Ramos (cell line): ENCODE measurements at regions not wholly inside any gene's neighbourhood (a gene's known extent, or its start where the extent isn't known, plus 50 kb on each side); places are given as distances from the start of the nearest gene placed in this dataset.

Source experiments
- in situ Hi-C: fragments of 300-500 bp; cut with MboI; formaldehyde crosslinking; loops from one replicate; pipeline ENCODE4 v1.14.3; 2022; ENCODE audit warnings: low sequenced_read_pairs; ENCODE audit not compliant: unreplicated experiment

DNA sequence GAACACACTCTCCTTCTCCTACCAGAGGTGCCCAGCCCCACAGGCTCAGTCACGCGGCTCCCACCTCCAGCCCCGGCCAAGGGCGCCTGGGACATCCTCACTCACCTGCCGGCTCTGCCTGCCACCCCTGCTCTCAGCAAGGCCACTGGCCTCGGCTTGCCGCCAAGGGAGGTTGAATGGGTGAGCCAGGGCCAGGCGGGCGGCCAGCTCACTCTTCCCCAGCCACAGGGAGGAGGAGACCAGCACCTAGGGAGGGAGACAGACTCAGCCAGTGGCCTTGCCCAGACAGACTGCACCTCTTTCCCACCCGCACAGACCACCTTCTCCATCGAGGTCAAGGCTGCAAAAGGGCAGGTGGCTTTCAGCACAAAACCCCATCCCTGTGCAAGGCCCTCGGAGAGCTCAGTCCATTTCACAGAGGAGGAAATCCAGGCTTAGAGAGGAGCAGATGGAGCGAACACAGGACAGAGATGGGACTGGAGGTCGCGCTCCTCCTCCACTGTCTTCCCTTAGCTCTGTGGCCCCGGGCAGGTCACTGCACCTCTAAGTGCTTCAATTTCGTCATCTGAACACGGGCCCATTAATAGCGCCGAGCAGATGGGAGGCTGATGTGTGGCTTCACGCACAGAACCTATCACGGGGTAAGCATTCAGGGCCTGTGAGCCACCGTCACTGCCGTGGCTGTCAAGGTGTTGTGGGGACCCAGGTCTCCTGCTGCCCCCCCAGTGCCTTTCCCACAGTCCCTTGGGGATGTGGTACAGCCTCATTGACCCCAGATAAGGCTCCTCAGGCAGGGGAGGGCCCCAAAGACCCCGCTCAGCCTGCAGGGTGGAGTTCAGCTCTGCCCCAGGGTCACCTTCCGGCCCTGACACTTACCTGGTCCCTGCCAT is 56.1 kb downstream of the RMI2 start:
- in situ Hi-C loops, result loop anchor here (10.0 kb wide), 1 partner anchor 313 kb away; no protein-coding TSS in a partner anchor

DNA sequence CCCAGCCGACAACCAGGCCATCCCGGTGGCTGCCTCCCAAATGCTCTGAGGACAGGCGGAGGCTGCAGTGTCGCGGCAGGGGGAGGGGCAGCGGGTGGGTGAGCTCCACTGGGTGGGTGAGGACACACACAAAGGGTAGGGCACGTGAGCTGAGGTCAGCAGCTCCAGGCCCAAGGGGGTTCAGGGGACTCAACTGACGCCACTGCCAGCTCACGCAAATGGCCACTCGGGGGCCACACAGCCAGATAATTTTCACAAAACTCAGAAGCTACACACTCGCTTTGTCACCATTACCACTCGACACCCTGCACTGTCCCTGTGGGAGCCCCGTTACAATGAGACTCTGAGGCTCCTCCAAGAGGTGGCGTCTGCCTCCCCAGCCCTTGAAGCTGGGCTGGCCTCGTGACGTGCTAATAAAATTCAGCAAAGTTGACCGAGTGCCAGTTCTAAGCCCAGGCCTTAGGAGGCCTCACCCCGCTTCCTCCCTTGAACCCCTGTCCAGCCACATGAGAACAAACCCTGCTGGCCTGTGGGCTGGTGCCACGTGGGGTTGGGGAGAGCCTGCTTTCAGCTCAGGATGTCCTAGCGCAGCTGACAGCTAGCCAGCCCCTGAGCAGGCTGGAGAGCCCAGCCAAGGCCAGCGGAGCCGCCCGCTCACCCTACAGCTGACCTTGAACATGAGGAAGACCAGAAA is 56.9 kb downstream of the RMI2 start:
- in situ Hi-C loops, result loop anchor here (10.0 kb wide), 1 partner anchor 313 kb away; no protein-coding TSS in a partner anchor

DNA sequence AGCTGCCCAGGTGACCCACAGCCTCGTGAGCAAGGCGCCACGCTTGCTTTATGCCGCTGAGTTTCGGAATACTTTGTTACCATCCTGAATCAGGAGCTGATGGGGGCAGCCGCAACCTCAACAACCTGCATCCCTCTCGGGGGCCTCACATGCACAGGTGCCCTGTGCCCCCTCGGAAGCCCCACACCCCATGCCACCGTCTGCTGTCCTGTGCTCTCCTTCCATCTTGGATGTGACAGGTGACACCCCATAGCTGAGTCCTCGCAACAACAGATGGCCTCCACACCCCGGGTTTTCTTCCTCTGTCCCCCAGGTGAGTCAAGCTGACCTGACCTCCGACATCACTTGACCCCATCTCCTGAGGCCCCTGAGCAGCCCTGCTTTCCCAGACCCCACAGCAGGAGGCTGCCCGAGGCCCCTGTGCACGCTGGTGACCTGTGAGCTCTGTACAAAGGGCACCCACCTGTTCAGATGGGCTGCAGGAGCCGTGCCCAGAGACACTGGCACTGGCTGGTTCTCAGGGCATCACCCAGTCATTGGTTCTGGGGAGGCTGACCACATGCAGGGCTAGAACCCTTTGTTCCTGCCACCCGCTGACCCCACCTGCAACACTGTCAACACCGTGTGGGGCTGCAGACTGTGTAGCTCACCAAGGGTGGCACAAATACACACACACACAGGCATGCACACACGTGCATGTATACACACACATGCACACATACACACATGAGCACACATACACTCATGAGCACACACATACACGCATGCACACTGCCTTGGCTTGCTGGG is 57.7 kb downstream of the RMI2 start:
- in situ Hi-C loops, result loop anchor here (10.0 kb wide), 1 partner anchor 312 kb away; no protein-coding TSS in a partner anchor

DNA sequence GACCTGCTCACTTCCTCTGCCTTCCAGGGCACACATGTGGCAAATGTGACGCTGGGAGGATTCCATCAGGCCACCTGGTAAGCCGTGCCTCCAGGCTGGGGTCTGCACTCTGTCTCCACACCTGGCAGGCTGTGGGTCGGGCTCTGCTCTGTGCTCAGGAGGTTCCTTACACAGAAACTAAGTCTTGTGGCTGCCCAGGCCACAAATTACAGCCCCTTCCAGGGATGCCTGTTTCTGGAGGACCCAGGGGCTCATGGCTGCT is 58.2 kb downstream of the RMI2 start:
- in situ Hi-C loops, result loop anchor here (10.0 kb wide), 1 partner anchor 311 kb away; no protein-coding TSS in a partner anchor

DNA sequence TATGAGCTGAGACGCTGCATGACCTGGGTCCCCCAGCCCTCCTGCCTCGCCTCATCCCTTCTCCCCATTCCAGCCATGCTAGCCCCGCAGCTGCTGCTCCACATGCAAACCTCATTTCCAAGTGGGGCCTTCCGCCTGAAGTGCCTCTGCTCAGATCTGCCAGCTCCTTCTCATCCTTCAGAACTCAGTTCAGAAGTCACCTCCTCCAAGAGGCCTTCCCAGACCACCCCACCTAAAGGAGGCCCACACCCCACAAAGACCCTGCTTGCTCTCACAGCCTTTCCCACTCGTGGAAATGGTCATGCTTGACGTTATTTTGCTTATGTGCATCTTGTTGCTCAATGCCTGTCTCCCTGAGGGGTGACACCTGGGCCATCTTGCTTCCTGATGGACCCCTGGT is 58.7 kb downstream of the RMI2 start:
- in situ Hi-C loops, result loop anchor here (10.0 kb wide), 1 partner anchor 311 kb away; no protein-coding TSS in a partner anchor

DNA sequence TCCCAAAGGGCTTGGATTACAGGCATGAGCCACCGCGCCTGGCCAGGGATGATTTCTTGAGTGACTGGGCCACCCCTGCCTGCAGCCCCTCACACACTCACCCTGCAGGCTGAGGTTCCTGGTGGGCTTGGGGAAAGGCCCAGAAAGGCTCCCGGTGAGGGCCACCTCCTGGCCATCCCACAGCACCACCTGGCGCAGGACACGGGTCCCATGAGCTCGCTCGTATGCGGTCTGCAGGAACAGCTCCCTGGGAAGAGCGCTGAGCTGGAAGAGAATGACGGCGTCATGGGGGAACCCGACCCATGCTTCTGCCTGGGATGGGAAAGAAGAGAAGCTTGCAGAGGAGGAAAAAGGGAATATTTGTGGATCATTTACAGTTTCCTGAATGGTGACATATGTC is 59.3 kb downstream of the RMI2 start:
- in situ Hi-C loops, result loop anchor here (5.0 to 10.0 kb wide), 3 partner anchors 238 to 413 kb away; no protein-coding TSS in a partner anchor

DNA sequence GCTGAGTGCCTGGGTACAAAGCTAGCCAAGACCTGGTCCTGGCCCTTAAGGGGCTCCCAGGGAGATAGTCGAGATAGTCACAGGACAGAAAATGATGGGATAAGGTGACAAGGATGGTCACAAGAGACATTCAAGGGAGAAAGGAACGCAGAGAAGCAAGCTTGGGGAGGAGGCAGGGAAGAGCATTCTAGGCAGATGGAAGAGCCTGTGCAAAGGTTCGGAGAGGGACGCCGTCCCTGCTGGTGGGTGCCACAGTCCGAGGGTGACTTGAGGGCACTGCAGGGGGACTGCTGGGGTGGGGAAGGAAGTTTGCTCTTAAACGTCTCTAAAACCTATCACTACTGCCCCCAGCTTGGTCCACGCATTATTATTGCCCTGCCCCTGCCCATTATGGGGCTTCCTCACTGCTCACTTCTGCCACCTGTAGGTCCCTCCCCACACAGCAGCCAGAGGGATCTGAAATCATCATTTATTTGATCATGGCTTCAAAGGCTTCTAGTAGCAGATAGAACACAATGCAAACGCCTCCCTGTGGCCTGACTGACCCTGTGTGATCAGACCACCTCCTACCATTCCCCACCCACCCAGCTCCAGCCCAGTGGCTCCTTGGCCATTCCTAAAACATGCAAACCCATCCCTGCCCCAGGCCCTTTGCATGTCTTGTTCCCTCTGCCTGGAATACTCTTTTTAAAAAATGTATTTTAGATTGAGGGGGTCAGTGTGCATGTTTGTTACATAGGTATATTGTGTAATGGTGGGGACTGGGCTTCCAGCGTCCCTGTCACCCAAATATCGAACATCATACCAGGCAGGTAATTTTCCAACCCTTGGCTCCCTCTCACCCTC is 60.3 kb downstream of the RMI2 start:
- in situ Hi-C loops, result loop anchor here (5.0 to 10.0 kb wide), 3 partner anchors 237 to 412 kb away; no protein-coding TSS in a partner anchor

DNA sequence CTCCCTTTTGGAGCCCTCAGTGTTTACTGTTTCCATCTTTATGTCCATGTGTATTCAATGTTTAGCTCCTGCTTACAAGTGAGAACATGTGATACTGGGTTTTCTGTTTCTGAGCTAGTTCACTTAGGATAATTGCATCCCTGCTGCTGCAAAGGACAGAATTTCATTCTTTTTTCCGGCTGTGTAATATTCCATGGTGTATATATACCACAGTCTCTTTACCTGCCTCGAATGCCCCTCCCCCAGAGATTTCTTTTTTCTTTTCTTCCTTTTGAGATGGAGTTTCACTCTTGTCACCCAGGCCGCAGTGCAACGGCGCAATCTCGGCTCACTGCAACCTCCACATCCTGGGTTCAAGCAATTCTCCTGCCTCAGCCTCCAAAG is 60.9 kb downstream of the RMI2 start:
- in situ Hi-C loops, result loop anchor here (5.0 to 10.0 kb wide), 3 partner anchors 236 to 411 kb away; no protein-coding TSS in a partner anchor

DNA sequence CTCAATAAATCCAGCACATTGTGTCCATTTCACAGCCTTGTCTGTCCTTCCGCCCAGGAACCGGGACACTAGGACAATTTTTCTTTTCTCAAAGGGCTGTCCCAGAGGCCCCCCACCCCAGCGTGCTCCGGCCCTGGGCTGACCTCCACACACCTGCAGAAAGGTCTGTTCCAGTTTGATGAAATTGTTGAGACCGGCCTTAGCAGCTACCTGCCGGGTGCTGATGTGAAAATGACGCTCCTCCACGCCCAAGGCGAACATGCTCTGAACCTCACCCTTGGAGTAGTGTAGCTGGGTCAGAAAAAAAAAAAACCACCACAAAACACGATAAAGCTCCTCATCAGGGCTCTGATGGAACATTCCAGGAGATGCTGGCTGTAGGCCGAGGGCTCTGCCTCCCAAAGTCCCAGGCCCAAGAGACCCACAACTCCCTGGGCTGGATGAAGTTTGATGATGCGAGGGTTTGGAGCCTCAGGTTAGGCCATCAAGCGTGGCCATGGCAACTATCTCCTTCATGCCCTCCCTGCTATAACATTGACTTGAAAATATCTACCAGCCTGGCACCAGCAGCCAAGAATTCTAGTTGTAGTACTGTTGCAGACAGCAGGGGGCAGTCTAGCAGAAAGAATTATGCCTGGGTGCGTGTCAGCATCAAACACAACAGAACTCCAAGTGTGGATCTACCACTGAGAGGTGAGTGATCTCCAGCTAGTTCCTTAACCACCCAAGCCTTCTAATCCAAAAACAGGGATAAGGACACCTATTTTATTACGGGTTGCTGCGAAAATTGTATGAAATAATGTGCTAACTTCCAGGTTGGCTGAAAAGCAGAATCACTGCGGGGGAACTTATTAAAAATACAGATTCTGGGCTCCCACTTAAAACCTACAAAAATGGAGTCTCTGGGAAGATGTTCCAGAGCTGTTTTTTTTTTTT is 62.1 kb downstream of the RMI2 start:
- in situ Hi-C loops, result loop anchor here (5.0 to 10.0 kb wide), 3 partner anchors 235 to 410 kb away; no protein-coding TSS in a partner anchor

DNA sequence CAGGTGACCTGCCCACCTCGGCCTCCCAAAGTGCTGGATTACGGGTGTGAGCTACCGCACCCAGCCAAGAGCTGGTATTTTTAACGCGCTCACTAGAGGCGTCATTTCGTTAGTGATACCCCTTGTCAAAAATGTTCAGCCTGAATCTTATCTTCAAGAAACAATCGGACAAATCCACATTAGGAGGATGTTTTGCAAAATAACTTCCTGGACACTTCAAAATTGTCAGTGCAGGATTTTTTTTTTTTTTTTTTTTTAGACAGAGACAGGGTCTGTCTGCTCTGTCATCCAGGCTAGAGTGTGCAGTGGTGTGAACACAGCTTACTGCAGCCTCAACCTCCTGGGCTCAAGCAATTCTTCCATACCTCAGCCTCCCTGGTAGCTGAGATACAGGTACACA is 63.0 kb downstream of the RMI2 start:
- in situ Hi-C loops, result loop anchor here (5.0 to 10.0 kb wide), 3 partner anchors 234 to 409 kb away; no protein-coding TSS in a partner anchor

DNA sequence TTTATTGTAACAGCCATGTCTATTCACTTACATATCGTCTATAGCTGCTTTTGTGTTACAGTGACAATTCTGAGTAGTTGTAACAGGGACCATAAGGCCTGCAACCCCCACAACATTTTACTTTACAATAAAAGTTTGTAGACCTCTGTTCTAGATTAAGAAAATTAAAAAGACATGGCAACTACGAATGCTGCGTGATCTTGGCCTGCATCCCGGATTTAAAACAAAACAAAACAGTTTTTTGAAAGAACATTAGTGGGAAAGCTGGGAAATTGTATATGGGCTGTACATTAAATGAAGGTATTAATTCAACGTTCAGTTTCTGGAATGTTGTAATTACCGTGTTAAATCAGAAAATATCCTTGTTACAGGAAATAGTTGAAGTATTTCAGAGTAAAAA is 64.1 kb downstream of the RMI2 start:
- in situ Hi-C loops, result loop anchor here (5.0 to 10.0 kb wide), 3 partner anchors 233 to 408 kb away; no protein-coding TSS in a partner anchor

DNA sequence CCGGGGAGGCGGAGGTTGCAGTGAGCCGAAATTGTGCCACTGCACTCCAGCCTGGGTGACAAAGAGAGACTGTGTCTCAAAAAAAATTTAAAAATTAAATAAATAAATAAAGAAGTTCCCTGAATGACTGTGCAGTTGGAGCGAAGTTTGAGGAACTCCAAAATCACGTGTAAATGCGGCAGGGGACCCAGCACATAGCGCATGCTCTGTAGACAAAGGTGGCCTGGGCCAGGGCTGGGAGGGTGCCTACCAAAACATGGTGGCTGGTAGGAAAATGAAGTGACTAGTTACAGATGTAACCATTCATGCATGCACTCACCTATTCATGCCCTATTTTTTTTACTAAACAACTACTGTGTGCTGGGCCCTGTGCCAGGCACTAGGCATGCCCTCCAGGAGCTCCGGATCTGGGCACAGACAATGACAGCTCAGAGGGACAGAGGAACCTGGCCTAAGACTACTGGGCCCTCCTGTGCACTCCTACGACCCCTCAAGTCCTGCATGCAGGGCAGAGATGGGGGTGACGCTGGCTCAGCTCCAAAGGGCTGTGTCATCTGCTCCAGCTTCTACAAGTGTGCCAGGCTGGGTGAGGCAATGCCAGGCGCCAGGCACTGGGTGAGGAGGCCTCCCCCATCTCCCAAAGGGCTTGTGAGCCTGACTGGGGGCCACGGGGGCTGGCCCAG is 65.3 kb downstream of the RMI2 start:
- in situ Hi-C loops, result no loop called here

DNA sequence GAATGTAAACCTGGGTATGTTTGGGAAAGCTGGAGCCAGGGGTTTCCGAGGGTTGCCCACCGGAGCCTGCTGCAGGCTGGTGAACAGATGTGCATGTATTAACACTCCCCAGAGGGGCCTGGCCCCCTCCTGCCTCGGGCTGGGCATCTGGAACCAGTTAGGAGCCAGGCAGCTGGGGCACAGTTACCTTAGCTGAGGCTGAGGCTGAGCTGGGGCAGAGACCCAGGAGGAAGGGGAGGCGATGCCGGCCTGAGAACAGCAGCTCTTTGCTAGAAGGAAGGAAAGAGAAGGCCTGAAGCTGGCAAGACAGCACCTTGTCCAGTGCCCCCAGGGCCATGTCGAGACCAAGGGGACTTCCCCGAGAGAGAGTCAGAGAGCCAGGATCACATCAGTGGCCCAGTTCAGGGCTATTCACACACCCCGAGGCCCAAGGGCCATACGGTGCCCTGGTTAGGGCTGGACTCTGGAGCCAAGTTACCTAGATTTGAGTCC is 65.8 kb downstream of the RMI2 start:
- in situ Hi-C loops, result no loop called here

DNA sequence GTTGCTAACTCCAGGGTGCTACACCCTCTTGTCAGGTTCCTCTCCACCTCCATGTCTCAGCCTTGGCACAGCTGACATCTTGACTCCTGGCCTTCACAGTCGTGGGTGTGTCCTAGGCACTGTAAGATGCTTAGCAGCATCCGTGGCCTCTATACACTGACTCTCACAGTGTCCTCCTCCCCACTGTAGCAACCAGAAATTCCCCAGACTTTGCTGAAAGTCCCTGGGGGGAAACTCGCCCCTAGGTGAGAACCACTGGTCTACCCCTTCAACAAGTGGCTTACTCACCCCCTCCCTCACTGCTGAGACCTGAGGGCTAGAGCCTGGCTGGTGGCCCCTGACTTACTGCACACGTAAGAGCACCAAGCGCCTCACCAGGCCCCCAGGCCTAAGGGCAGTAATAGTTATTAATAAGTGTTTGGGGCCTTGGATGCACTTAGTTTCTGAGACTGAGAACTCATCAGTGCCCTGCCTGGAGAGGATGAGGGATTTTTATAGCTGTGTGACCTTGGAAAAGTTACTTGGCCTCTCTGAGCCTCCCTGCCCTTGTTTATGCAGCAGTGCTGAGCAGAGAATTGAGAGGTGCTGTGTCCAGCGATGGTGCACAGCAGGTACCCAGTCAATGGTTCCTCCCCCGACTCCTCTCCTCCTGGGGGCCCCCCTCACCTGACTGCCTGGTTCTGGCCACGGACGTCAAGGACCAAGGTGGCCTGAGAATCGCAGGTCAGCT is 67.1 kb downstream of the RMI2 start:
- in situ Hi-C loops, result no loop called here

DNA sequence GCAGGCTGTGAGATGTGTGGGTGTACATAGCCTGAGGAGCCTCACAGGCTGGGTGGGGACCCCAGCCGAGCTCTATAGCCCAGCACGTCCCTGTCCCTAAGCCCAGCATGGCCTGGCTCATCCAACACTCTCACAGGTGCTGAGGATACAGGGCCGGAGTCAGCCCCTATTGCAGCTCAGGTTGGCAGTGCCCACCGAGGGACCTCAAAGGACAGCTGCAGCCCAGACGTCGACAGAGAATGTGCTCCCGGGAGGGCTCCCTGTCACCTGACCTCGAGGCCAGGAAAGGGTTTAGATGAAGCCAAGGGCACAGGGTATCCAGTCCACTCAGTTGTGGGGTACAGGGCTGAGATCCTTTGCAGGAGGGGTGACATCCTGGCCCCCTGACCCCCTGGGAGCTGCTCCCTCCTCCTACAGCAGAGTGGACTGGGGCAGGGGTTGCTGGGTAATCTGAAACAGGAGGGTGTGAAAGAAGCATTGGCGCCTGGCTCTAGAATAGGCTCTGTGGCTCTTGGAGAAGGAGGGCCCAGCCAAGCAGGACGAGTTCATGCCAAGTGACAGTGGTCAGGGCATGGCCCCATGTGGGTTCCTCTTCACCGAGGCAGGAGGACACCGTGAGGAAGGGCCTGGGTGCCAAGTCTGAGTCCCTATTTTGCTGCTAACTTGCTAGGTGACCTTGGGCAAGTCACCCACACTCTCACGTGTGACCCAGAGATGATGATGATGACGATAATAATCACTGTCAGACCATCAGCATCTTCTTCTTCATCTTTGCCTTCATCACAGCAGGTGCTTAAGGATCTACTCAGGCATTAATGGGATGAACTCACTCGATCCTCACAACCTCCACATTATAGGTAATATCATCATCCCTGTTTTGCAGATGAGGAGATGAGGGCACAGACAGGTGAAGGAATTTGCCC is 68.0 kb downstream of the RMI2 start:
- in situ Hi-C loops, result no loop called here
